Fibroblast of skin of right quadriceps (primary cell): ENCODE measurements at regions not wholly inside any gene's neighbourhood (a gene's known extent, or its start where the extent isn't known, plus 50 kb on each side); places are given as distances from the start of the nearest gene placed in this dataset.

Source experiments
- DNase-seq: peaks from one replicate; pipeline ENCODE4 v3.0.0-alpha.2; 2013

GRCh38 chr5:73996151-73996755 is 370.3 kb downstream of the ARHGEF28 start:
- DNase-seq = no peak

GRCh38 chr5:73994963-73995362 is 369.0 kb downstream of the ARHGEF28 start:
- DNase-seq = no peak
